GM12878 (cell line): ENCODE measurements at regions not wholly inside any gene's neighbourhood (a gene's known extent, or its start where the extent isn't known, plus 50 kb on each side); places are given as distances from the start of the nearest gene placed in this dataset.

Source experiments
- ESRRA ChIP-seq: IDR thresholded peaks from 2 replicates; pipeline ENCODE4 v1.6.1; 2012; ENCODE audit warnings: mild to moderate bottlenecking, low read length, improper control_type of control experiment
- MXI1 ChIP-seq: fragments of 150-350 bp; IDR thresholded peaks from 2 replicates; pipeline ENCODE4 v1.6.1; 2011; ENCODE audit warnings: low read depth, mild to moderate bottlenecking, inconsistent platforms, low read length, improper control_type of control experiment
- POLR2AphosphoS5 ChIP-seq: IDR thresholded peaks from 2 replicates; pipeline ENCODE4 v1.6.1; 2011; ENCODE audit warnings: mild to moderate bottlenecking, low read length, inconsistent platforms
- TBL1XR1 ChIP-seq: IDR thresholded peaks from 2 replicates; pipeline ENCODE4 v1.6.1; 2012; ENCODE audit warnings: low read depth, low read length, improper control_type of control experiment
- ZNF274 ChIP-seq: IDR thresholded peaks from one replicate; pipeline ENCODE4 v1.8.0; 2011; ENCODE audit not compliant: insufficient read length, insufficient read depth
- TF ChIP-seq, protein P1 (sequence below), 3 experiments: IDR thresholded peaks in 2 of 3; conservative IDR thresholded peaks in 1 of 3; 2 replicates each; pipeline ENCODE4 v1.5.1; 2011; ENCODE audit warnings: low read depth in 3 of 3, low read length in 3 of 3, mild to moderate bottlenecking in 3 of 3, control low read depth in 2 of 3, moderate library complexity in 2 of 3, inconsistent platforms in 1 of 3, mixed read lengths in 1 of 3; ENCODE audit not compliant: control insufficient read depth in 2 of 3, insufficient read depth in 1 of 3; ENCODE audit errors: extremely low read depth in 1 of 3
- TF ChIP-seq, protein P2 (sequence below): IDR thresholded peaks from 2 replicates; pipeline ENCODE4 v1.6.1; 2012; ENCODE audit warnings: low read depth, low read length, improper control_type of control experiment
- TF ChIP-seq, protein P3 (sequence below): fragments of 450-650 bp; IDR thresholded peaks from 2 replicates; pipeline ENCODE4 v1.6.1; 2017; ENCODE audit warnings: mild to moderate bottlenecking

DNA sequence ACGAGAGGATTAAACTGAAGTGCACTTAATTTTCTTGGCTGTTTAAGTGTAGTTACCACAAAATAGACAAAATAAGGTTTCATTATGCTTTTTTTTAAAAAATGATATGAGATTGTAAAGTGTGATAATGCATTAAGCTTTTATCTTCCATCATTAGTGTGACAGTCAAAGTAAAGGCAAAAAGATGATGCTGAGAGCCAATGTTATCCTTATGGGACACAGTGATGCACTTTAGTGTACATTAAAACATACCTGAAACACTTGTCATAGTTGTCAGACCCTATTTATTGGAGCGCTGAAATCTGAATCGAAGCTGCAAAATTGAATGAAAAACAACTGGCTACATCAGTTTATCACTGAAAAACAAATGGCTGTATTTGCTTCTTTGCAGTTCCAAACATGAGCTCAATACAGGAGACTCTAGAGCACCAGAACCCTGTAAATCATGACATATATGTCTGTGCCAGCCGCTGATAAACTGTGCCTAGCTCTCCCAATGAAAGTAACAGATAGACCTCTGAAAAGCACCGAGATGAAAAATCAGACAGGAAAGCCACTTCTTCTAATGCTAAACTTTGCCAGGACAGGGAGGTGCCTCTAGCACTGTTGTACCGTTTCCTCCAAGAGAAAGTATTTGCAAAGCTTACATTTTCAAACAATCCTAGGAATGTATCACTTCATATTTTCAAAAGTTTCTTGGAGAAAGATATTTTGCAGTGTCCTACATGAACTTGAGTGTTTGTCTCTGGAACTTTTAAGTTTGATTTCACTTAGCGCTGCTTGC lies 120.7 kb upstream of the TMPRSS15 start:
- no peak for TF ChIP-seq TBL1XR1
- TF ChIP-seq POLR2AphosphoS5 = no peak
- TF ChIP-seq, protein P1, sequence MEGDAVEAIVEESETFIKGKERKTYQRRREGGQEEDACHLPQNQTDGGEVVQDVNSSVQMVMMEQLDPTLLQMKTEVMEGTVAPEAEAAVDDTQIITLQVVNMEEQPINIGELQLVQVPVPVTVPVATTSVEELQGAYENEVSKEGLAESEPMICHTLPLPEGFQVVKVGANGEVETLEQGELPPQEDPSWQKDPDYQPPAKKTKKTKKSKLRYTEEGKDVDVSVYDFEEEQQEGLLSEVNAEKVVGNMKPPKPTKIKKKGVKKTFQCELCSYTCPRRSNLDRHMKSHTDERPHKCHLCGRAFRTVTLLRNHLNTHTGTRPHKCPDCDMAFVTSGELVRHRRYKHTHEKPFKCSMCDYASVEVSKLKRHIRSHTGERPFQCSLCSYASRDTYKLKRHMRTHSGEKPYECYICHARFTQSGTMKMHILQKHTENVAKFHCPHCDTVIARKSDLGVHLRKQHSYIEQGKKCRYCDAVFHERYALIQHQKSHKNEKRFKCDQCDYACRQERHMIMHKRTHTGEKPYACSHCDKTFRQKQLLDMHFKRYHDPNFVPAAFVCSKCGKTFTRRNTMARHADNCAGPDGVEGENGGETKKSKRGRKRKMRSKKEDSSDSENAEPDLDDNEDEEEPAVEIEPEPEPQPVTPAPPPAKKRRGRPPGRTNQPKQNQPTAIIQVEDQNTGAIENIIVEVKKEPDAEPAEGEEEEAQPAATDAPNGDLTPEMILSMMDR (IDR thresholded peaks at IDR 0.05 in 2 of 3, conservative IDR thresholded peaks at IDR 0.05 in 1 of 3; ENCODE audit: control insufficient read depth in 2 of 3, extremely low read depth in 1 of 3, insufficient read depth in 1 of 3, low read depth in 3 of 3, low read length in 3 of 3) = no peak
- TF ChIP-seq, protein P2, sequence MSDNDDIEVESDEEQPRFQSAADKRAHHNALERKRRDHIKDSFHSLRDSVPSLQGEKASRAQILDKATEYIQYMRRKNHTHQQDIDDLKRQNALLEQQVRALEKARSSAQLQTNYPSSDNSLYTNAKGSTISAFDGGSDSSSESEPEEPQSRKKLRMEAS = no peak
- TF ChIP-seq, protein P3, sequence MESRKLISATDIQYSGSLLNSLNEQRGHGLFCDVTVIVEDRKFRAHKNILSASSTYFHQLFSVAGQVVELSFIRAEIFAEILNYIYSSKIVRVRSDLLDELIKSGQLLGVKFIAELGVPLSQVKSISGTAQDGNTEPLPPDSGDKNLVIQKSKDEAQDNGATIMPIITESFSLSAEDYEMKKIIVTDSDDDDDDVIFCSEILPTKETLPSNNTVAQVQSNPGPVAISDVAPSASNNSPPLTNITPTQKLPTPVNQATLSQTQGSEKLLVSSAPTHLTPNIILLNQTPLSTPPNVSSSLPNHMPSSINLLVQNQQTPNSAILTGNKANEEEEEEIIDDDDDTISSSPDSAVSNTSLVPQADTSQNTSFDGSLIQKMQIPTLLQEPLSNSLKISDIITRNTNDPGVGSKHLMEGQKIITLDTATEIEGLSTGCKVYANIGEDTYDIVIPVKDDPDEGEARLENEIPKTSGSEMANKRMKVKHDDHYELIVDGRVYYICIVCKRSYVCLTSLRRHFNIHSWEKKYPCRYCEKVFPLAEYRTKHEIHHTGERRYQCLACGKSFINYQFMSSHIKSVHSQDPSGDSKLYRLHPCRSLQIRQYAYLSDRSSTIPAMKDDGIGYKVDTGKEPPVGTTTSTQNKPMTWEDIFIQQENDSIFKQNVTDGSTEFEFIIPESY = no peak
- TF ChIP-seq MXI1 = no peak
- no peak for TF ChIP-seq ESRRA
- TF ChIP-seq ZNF274 = no peak
